HG02840 (cell line): ENCODE measurements at regions not wholly inside any gene's neighbourhood (a gene's known extent, or its start where the extent isn't known, plus 50 kb on each side); places are given as distances from the start of the nearest gene placed in this dataset.

Experiments
- ATAC-seq: cut with Tn5 transposase; IDR thresholded peaks from one replicate; pipeline ENCODE4 v1.9.1; 2021; ENCODE audit warnings: mild to moderate bottlenecking, moderate library complexity, moderate number of reproducible peaks; ENCODE audit not compliant: unreplicated experiment, low FRiP score

GRCh38 chr13:70432276-70432805 is 324.1 kb upstream of the KLHL1 start:
- ATAC-seq = no peak

- no peak for ATAC-seq
These were observed 322.0 kb upstream of the KLHL1 start for GRCh38 chr13:70430256-70430655.

- ATAC-seq = no peak
These were observed 316.7 kb upstream of the KLHL1 start for GRCh38 chr13:70424928-70425327.

GRCh38 chr13:70424428-70424827 is 316.2 kb upstream of the KLHL1 start:
- ATAC-seq = no peak

GRCh38 chr13:70415136-70415535 is 306.9 kb upstream of the KLHL1 start:
- ATAC-seq = no peak

GRCh38 chr13:70408865-70409264 is 300.6 kb upstream of the KLHL1 start:
- no peak for ATAC-seq

GRCh38 chr13:70407486-70407885 is 299.2 kb upstream of the KLHL1 start:
- ATAC-seq = no peak

- ATAC-seq = no peak
These were observed 297.0 kb upstream of the KLHL1 start for GRCh38 chr13:70405266-70405665.

- no peak for ATAC-seq
These were observed 285.8 kb upstream of the KLHL1 start for GRCh38 chr13:70394031-70394548.

- no peak for ATAC-seq
These were observed 283.4 kb upstream of the KLHL1 start for GRCh38 chr13:70391678-70392077.

- ATAC-seq = no peak
These were observed 282.7 kb upstream of the KLHL1 start for GRCh38 chr13:70390968-70391367.

GRCh38 chr13:70390064-70390463 is 281.8 kb upstream of the KLHL1 start:
- no peak for ATAC-seq

- ATAC-seq = no peak
These were observed 280.7 kb upstream of the KLHL1 start for GRCh38 chr13:70388935-70389334.

- no peak for ATAC-seq
These were observed 278.7 kb upstream of the KLHL1 start for GRCh38 chr13:70386919-70387318.

GRCh38 chr13:70385852-70386251 is 277.6 kb upstream of the KLHL1 start:
- no peak for ATAC-seq

- ATAC-seq = no peak
These were observed 275.9 kb upstream of the KLHL1 start for GRCh38 chr13:70384156-70384555.

GRCh38 chr13:70380809-70381208 is 272.6 kb upstream of the KLHL1 start:
- ATAC-seq = no peak

GRCh38 chr13:70375718-70376117 is 267.5 kb upstream of the KLHL1 start:
- ATAC-seq = no peak

- ATAC-seq = no peak
These were observed 262.7 kb upstream of the KLHL1 start for GRCh38 chr13:70370924-70371323.

GRCh38 chr13:70366720-70367119 is 258.5 kb upstream of the KLHL1 start:
- no peak for ATAC-seq

- no peak for ATAC-seq
These were observed 255.7 kb upstream of the KLHL1 start for GRCh38 chr13:70363991-70364390.

GRCh38 chr13:70362820-70363570 is 254.7 kb upstream of the KLHL1 start:
- ATAC-seq = no peak
